ENCODE measurements at regions not wholly inside any gene's neighbourhood (a gene's known extent, or its start where the extent isn't known, plus 50 kb on each side); places are given as distances from the start of the nearest gene placed in this dataset.

DNA sequence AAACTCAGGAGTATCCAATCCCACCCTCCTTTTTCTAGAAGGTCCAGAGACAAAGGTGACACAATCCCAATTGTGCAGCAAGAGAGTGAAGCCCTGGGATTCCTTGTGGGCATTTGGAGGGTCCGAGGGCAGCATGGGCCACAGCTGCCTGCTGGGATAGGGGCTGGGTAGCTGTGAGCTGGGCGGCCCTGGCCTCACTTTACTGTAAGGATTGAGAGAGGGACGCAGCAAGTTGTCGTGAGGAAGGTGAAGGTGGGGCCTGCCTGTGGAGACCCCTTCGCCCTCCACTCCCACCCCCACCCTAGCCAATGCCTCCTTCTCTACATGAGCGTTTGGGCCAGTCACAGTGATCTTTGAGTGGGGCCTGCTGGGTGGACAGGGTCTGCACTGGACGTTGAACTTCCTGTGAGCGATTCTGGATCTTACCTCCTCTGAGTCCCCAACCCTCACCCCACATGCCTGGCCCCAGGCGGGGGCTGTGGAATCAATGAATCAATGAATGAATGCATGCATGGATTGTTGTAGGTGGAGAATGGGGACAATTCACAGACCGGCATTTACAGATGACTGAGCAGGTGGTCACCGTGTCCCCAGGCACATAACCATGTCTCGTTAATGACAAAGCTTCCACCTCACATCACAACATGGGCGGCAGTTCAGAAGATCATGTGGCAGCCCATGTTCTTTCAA lies 107.2 kb downstream of the INHBB start:
- no peaks in the 10 kb centered on the region for H3K79me2 ChIP-seq (ENCODE audit: control insufficient read depth, insufficient read depth, low read length)
- in situ Hi-C loops (cut with MboI), result no loop called here
- H2AFZ ChIP-seq (ENCODE audit: control insufficient read depth, low read depth, low read length), result no peak overlapping the region
- WGBS (ENCODE audit: insufficient coverage, insufficient replicate concordance, low lambda C conversion rate, missing lambda C conversion rate), result 12% methylated on average over 13 of the region's 13 CpGs
- BruUV-seq (replicated peaks), result no TSS peak
- SMC1A ChIA-PET (ENCODE audit: uncharacterized antibody, unreplicated experiment), result no interaction called here
- H3K9me3 ChIP-seq (replicated peaks; ENCODE audit: control insufficient read depth, insufficient read depth, low read length), result no peaks in the 10 kb centered on the region; the same call in 2 of the 3 replicates
- H3K27ac ChIP-seq (ENCODE audit: control insufficient read depth, insufficient read depth), result no peak overlapping the region
- ATAC-seq (no peak), FAIRE-seq (no peak), DNase-seq (ENCODE audit: low read depth, low spot score) (no peak)
- no peak for TF ChIP-seq WRNIP1 (IDR thresholded peaks at IDR 0.05; ENCODE audit: borderline replicate concordance, low read depth, low read length)
- TF ChIP-seq SREBF2 (IDR thresholded peaks at IDR 0.05; ENCODE audit: low read length), result no peak
- no peak for TF ChIP-seq SREBF1 (IDR thresholded peaks at IDR 0.05; ENCODE audit: low read length)
- no peak for TF ChIP-seq SMAD1 (IDR thresholded peaks at IDR 0.05; ENCODE audit: low read depth, partially characterized antibody)
- TF ChIP-seq SIX5 (IDR thresholded peaks at IDR 0.05; ENCODE audit: low read depth, low read length, severe bottlenecking), result no peak
- TF ChIP-seq NRF1 (conservative IDR thresholded peaks at IDR 0.05; ENCODE audit: low read depth, low read length), result no peak
- no peak for TF ChIP-seq HDGF (IDR thresholded peaks at IDR 0.05)
- TF ChIP-seq BRCA1 (IDR thresholded peaks at IDR 0.05; ENCODE audit: low read depth, low read length), result no peak
- H3K9ac ChIP-seq (ENCODE audit: control insufficient read depth, insufficient read depth, low read length), result no peak overlapping the region
- CTCF ChIA-PET, result no interaction called here
- POLR2A ChIA-PET, result no interaction called here
- RAD21 ChIA-PET (ENCODE audit: unreplicated experiment), result no interaction called here
- no peaks in the 10 kb centered on the region for H3K4me1 ChIP-seq (ENCODE audit: control insufficient read depth, insufficient read depth, low read length)
- H4K20me1 ChIP-seq (ENCODE audit: control insufficient read depth, insufficient read depth), result no peaks in the 10 kb centered on the region
- no peaks in the 10 kb centered on the region for H3K36me3 ChIP-seq (ENCODE audit: control insufficient read depth in 2 of 2, insufficient read depth in 2 of 2, low read length in 1 of 2)
- H3K4me3 ChIP-seq, result no peak overlapping the region
- peaks cover 0 to 4% of the 10 kb centered on the region in 2 experiments; a peak in 3 of 4 replicates for H3K27me3 ChIP-seq (replicated peaks in 1 of 2; ENCODE audit: control insufficient read depth in 2 of 2, insufficient read depth in 2 of 2, low read length in 1 of 2)
- intact Hi-C loops (cut with micrococcal nuclease; ENCODE audit: unreplicated experiment), result no loop called here
- no peak overlapping the region for H3K4me2 ChIP-seq (ENCODE audit: control insufficient read depth, insufficient read depth)

DNA sequence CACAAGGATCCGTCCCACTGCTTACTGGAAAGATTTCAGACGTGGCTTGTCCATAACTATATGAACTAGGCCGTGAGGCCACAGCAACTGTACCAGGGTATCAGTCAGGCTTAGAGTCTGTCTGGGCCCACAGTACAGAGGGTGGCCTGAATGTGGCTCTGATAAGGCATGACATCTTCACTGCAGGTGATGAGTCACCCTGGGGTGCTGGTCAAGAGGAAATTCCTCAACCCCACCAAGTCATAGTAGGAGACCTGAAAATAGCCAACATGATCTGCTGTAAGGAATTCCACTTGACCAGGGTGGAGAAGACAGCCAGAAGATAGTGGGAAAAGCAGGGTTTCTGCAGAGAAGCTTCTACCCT lies 107.7 kb downstream of the INHBB start:
- intact Hi-C loops (cut with micrococcal nuclease; ENCODE audit: unreplicated experiment) (no loop called here), in situ Hi-C loops (cut with MboI) (no loop called here)
- no peaks in the 10 kb centered on the region for H3K4me1 ChIP-seq (ENCODE audit: control insufficient read depth, insufficient read depth, low read length)
- RAD21 ChIA-PET (ENCODE audit: unreplicated experiment), result no interaction called here
- peaks cover 0 to 4% of the 10 kb centered on the region in 2 experiments; a peak in 3 of 4 replicates for H3K27me3 ChIP-seq (replicated peaks in 1 of 2; ENCODE audit: control insufficient read depth in 2 of 2, insufficient read depth in 2 of 2, low read length in 1 of 2)
- 2% methylated on average over 3 of the region's 3 CpGs for WGBS (ENCODE audit: insufficient coverage, insufficient replicate concordance, low lambda C conversion rate, missing lambda C conversion rate)
- H3K9me3 ChIP-seq (replicated peaks; ENCODE audit: control insufficient read depth, insufficient read depth, low read length), result no peaks in the 10 kb centered on the region; the same call in 2 of the 3 replicates
- POLR2A ChIA-PET, result no interaction called here
- no peak overlapping the region for H3K9ac ChIP-seq (ENCODE audit: control insufficient read depth, insufficient read depth, low read length)
- FAIRE-seq (no peak), DNase-seq (ENCODE audit: low read depth, low spot score) (no peak), ATAC-seq (no peak)
- no TSS peak for BruUV-seq (replicated peaks)
- H3K4me2 ChIP-seq (ENCODE audit: control insufficient read depth, insufficient read depth), result no peak overlapping the region
- no peak overlapping the region for H3K27ac ChIP-seq (ENCODE audit: control insufficient read depth, insufficient read depth)
- SMC1A ChIA-PET (ENCODE audit: uncharacterized antibody, unreplicated experiment), result no interaction called here
- no peaks in the 10 kb centered on the region for H3K36me3 ChIP-seq (ENCODE audit: control insufficient read depth in 2 of 2, insufficient read depth in 2 of 2, low read length in 1 of 2)
- H3K79me2 ChIP-seq (ENCODE audit: control insufficient read depth, insufficient read depth, low read length), result no peaks in the 10 kb centered on the region
- TF ChIP-seq CREM (IDR thresholded peaks at IDR 0.05; ENCODE audit: low read depth) (no peak), MTA3 (IDR thresholded peaks at IDR 0.05; ENCODE audit: borderline replicate concordance, low read length) (no peak), PAX5 (IDR thresholded peaks at IDR 0.05; ENCODE audit: borderline replicate concordance, low read depth, low read length) (no peak), BCLAF1 (IDR thresholded peaks at IDR 0.05) (no peak), USF2 (IDR thresholded peaks at IDR 0.05; ENCODE audit: borderline replicate concordance, low read depth, low read length) (no peak), TCF3 (IDR thresholded peaks at IDR 0.05; ENCODE audit: borderline replicate concordance, insufficient read depth, low read depth, low read length) (no peak), CREB1 (IDR thresholded peaks at IDR 0.05; ENCODE audit: low read depth) (no peak)
- H3K4me3 ChIP-seq, result no peak overlapping the region
- H4K20me1 ChIP-seq (ENCODE audit: control insufficient read depth, insufficient read depth), result no peaks in the 10 kb centered on the region
- no peak overlapping the region for H2AFZ ChIP-seq (ENCODE audit: control insufficient read depth, low read depth, low read length)
- CTCF ChIA-PET, result no interaction called here

All from GM12878 (cell line).